ENCODE measurements at regions not wholly inside any gene's neighbourhood (a gene's known extent, or its start where the extent isn't known, plus 50 kb on each side); places are given as distances from the start of the nearest gene placed in this dataset.
A peak's percentile ranks its signal among the peaks of the same experiment; 100 is the strongest.
"Not testable (repeated sequence)": the region's sequence is repeated elsewhere in the genome, so short reads cannot be mapped to it uniquely, and the experiment has no call there.

DNA sequence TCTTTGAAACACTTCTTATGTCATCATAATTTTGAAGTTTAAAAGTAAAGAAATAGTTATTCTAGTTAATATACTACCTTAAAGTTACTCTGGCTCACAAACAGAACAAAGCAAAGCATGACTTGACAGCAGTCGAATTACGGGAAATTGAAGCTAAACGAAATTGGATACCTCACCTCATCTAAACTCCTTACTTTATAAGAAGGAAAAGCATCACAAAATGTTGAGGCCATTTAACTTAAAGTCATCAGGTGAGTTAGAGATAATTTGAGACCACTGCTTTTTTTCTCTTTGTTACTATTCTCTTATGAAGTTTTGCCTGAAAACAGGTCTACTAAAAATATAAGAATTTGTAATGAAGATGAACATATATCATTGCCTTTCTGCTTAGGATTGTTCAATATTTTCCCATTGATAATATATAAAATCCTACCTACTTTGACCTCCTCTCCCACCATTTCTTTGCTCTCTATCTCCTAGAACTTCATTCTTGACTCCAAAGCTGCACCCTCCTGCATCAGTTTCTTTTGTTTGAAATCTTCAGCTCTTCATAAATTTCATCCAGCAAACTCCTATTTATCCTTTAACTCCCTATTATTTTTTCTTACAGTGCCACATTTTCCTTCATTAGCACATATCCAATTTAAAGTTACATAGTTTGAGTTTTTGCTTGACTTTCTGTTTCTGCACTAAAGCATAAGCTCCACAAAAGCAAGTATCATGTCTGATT lies 510.7 kb upstream of the ZNF337 start:
- Histone ChIP-seq H3K27me3 (peaks cover 39% of the 10 kb centered on the region), H3K4me3 (peak overlapping the region in 1 of 4 donors; percentile 39)
- intact Hi-C loops (cut with DNase I): no loop called here

GRCh38 chr20:26205350-26205749 lies 508.7 kb upstream of the ZNF337 start:
- Histone ChIP-seq H3K36me3 (replicated peaks in 1 of 2) (no peaks in the 10 kb centered on the region), H3K9me3 (replicated peaks in 1 of 3) (peaks cover 0 to 6% (median 0%) of the 10 kb centered on the region in 3 donors), H3K27ac (no peak overlapping the region), H3K27me3 (peaks cover 39% of the 10 kb centered on the region), H3K4me1 (replicated peaks in 1 of 2) (peaks cover 0 to 13% of the 10 kb centered on the region in 2 donors), H3K4me3 (no peak overlapping the region)
- DNase-seq: no peak
- intact Hi-C loops (cut with DNase I): no loop called here
- TF ChIP-seq CTCF (IDR thresholded peaks at IDR 0.05): no peak
- TF ChIP-seq POLR2A (IDR thresholded peaks at IDR 0.05): no peak
- WGBS, 4 donors: 0 to 68% (median 45%) methylated on average over 1 of the region's 1 CpG

More for the DNA sequence above, 510.7 kb upstream of the ZNF337 start:
- DNase-seq: no peak
- H3K4me1 ChIP-seq (replicated peaks in 1 of 2): peaks cover 0 to 13% of the 10 kb centered on the region in 2 donors
- 54 to 71% (median 65%) methylated on average over 3 of the region's 3 CpGs for WGBS, 4 donors
- no peaks in the 10 kb centered on the region for H3K9me3 ChIP-seq (replicated peaks in 1 of 3)
- TF ChIP-seq POLR2A (IDR thresholded peaks at IDR 0.05): no peak
- no peak for TF ChIP-seq CTCF (IDR thresholded peaks at IDR 0.05)
- no peak overlapping the region for H3K27ac ChIP-seq
- H3K36me3 ChIP-seq (replicated peaks in 1 of 2): no peaks in the 10 kb centered on the region

GRCh38 chr20:26201026-26201425 lies 504.4 kb upstream of the ZNF337 start:
- H3K27me3 ChIP-seq; H3K27ac ChIP-seq; H3K4me3 ChIP-seq; H3K36me3 ChIP-seq (replicated peaks in 1 of 2); DNase-seq; H3K9me3 ChIP-seq (replicated peaks in 1 of 3); H3K4me1 ChIP-seq (replicated peaks in 1 of 2); intact Hi-C loops (cut with DNase I): not testable (repeated sequence)

- H3K27ac ChIP-seq; H3K4me3 ChIP-seq; H3K36me3 ChIP-seq (replicated peaks in 1 of 2); H3K4me1 ChIP-seq (replicated peaks in 1 of 2); intact Hi-C loops (cut with DNase I); H3K27me3 ChIP-seq; H3K9me3 ChIP-seq (replicated peaks in 1 of 3); DNase-seq: not testable (repeated sequence)
- 65 to 77% (median 74%) methylated on average over 3 of the region's 3 CpGs for WGBS, 4 donors
Observed at GRCh38 chr20:26187329-26187728, 490.7 kb upstream of the ZNF337 start.

GRCh38 chr20:26183720-26184119 lies 487.1 kb upstream of the ZNF337 start:
- H3K9me3 ChIP-seq (replicated peaks in 1 of 3); H3K27ac ChIP-seq; H3K4me1 ChIP-seq (replicated peaks in 1 of 2); DNase-seq; H3K36me3 ChIP-seq (replicated peaks in 1 of 2); intact Hi-C loops (cut with DNase I); H3K27me3 ChIP-seq; H3K4me3 ChIP-seq: not testable (repeated sequence)
- WGBS, 4 donors: 91 to 94% (median 92%) methylated on average over 2 of the region's 2 CpGs

GRCh38 chr20:26181364-26181763 lies 484.7 kb upstream of the ZNF337 start:
- peak in 2 of 7 donors; percentile 10 to 20 for DNase-seq
- H3K4me3 ChIP-seq; H3K9me3 ChIP-seq (replicated peaks in 1 of 3); intact Hi-C loops (cut with DNase I); H3K27ac ChIP-seq; H3K36me3 ChIP-seq (replicated peaks in 1 of 2); H3K4me1 ChIP-seq (replicated peaks in 1 of 2); H3K27me3 ChIP-seq: not testable (repeated sequence)
- 31 to 55% (median 35%) methylated on average over 1 to 2 of the region's 2 CpGs for WGBS, 4 donors

DNA sequence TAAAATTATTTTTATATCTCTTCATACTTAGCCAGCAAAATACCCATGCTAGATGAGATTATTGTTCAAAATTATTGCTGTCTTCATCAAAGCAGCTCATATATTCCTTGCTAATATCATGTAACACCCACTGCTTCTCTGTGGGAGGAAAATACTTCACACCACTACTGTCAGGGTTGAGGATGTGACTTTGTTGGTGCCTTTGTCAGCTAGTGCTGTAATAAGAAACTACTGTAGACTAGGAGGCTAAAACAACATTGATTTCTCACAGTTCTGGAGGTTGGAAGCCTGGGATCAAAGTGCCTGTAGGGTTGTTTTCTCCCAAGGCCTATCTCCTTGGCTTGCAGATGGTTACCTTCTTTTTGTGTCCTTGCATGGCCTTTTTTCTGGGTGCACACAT lies 475.2 kb upstream of the ZNF337 start:
- intact Hi-C loops (cut with DNase I); DNase-seq; H3K4me3 ChIP-seq: not testable (repeated sequence)

More for the DNA sequence above, 475.2 kb upstream of the ZNF337 start:
- not testable (repeated sequence) for H3K9me3 ChIP-seq (replicated peaks in 1 of 3); H3K4me1 ChIP-seq (replicated peaks in 1 of 2); H3K27me3 ChIP-seq; H3K36me3 ChIP-seq (replicated peaks in 1 of 2); H3K27ac ChIP-seq
